IPS-NIHi7 (cell line): ENCODE measurements at regions not wholly inside any gene's neighbourhood (a gene's known extent, or its start where the extent isn't known, plus 50 kb on each side); places are given as distances from the start of the nearest gene placed in this dataset.

ENCODE experiments used
- DNase-seq: peaks from one replicate; pipeline ENCODE4 v3.0.0; 2012; ENCODE audit warnings: mixed read lengths; ENCODE audit errors: extremely low spot score

DNA sequence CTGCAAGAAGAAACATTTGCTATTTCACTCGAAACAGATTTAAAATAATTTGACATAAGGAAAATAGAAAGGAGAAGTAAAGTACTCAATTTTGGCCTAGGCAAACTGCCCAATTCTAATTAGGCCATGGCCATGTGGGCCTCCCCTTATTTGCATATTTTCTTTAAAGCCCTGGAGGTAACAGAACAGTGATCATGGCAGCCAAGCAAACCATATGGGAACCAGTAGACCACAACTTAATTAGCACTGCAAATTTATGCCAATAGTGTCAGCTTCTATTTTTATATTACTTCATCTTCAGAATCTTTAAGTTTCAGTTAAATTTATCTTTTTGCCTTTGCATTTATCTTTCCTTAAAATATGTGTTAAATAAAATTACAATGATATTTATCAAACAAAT lies 63.3 kb upstream of the THSD7A start:
- no peak for DNase-seq

DNA sequence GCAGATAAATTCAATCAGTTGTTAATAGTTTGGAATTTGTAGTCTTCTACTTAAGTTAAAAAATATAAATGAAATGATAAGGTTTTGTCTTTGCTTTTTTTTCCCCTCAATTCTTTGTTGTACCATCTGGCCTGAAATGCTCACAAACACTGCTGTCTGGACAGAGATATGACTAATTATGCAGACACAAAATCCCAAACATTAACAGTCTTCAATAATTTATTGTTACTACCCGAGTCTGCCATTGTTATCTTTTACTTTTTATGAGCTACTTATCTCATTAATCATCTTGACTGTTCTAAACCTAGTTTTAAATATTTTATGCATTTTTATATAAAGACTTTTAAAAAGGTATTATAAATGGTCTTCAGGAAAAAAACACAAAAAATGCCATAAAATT lies 64.7 kb upstream of the THSD7A start:
- DNase-seq: no peak

DNA sequence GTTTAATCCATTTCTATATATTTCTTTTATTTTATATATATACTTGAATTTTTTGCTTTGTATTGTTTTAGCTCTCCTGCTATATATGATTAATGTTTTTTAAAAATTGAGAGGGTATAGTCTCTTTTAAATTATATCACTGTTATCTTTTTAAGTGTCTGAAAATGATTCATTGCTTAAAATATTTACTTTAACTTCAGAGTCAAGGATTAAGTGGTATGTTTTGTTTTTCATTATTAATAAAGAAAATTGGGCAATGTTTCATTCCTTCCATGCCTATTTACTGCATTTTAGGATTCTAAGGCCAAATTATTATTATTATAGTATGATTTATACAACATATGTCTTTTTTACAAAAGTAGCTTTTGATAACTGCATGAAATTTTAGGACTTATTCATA lies 67.2 kb upstream of the THSD7A start:
- DNase-seq: no peak

DNA sequence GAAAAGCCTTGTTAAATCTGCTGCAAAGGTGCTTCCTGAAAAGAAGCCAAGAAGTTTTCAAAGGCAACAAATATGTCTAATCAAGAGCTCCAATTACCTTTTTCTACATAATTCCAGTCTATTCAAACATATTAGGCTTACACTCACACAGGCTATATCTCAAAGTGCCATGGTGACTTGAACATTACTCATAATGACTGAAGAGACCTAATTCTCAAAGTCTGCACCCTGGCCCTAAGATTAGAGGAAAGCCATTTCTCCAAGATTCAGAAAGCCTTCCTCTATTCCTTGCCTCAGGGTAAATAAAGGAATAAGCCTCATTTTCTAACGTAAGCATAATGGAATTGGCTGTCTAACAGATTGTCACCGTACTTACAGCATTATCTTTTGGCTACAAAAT lies 78.3 kb upstream of the THSD7A start:
- DNase-seq: no peak

DNA sequence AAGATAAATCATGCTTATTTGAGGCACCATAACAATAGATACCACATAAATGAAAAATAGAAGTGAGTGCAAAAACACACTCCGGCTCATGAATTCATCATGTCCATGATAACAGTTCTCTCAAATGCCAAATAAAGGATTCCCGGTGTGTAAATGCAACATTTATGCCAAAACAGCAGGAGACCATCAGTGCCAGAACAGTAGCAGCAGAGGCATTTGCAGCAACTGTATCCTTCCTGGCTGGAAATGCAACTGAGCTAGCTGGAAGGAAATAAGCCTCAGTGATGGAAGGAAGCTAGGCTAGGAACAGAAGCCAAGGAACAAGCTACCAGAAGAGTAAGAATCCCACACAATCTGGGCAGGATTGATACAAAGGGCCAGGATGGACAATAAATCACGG lies 79.9 kb upstream of the THSD7A start:
- peak; percentile 11 for DNase-seq

- DNase-seq: no peak
Observed at GRCh38 chr7:11914645-11915044, 82.6 kb upstream of the THSD7A start.

GRCh38 chr7:11923376-11923930 lies 91.5 kb upstream of the THSD7A start:
- DNase-seq: no peak

- DNase-seq: no peak
Observed at GRCh38 chr7:11931307-11931706, 99.3 kb upstream of the THSD7A start.

GRCh38 chr7:11934796-11935195 lies 102.8 kb upstream of the THSD7A start:
- no peak for DNase-seq

DNA sequence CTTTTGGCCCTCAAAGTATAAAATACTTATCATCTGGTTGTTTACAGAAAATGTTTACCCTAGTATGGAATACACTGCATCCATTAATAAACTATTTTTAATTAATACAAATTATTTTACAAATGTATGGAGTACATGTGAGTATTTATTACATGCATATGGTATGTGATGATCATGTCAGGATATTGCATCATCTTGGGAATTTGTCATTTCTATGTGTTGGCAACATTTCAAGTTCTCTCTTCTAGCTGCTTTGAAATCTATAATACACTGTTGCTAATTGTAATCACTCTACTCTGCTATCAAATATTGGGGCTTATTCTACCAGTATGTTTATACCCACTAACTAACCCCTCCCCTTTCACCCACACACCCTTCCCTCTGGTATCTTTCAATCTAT lies 103.9 kb upstream of the THSD7A start:
- DNase-seq: no peak

DNA sequence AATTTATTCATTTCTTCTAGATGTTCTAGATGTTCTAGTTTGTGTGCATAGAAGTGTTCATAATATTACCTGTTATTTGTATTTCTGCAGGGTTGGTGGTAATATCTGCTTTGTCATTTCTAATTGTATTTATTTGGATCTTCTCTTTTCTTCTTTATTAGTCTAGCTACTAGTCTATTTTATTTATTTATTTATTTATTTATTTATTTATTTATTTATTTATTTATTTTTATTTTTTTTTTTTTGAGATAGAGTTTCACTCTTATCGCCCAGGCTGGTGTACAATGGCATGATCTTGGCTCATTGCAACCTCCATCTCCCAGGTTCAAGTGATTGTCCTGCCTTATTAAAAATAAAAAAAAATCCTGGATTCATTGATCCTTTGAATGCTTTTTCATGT lies 114.8 kb upstream of the THSD7A start:
- no peak for DNase-seq

DNA sequence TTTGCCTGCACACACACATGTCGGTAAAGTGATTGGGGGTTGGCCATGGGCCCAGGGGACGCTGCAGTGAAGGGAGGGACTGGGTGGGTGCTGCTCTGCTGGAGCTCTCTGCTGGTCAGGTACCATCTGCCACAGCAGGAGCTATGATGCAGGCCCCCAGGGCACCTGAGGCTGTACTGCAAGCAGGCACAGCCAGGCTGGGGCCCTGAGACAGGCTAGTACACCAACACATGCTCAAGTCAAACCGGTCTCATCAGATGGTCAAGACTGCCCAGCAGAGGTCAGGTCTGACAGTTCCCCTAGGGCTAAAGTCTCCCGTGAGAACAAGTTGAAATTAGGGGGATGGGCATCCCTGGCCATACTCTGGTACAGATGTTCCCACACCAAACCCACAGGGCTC lies 118.3 kb upstream of the THSD7A start:
- DNase-seq: no peak

DNA sequence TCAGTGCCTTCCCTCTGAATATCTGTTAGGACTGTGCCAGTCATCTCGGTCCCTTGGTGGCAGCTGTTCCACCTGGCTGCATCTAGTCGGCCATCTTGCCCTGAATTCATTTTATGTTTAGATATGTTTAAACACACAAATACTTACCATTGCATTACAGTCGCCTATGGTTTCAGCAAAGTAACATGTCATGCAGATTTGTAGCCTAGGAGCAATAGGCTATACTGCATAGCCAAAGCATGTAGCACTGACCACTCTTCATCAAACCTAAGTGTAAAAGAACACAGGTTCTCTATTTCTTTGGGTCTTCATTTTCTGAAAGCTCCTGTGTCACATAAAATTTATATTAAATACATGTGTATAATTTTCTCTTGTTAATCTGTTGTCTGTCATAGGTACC lies 118.9 kb upstream of the THSD7A start:
- no peak for DNase-seq

DNA sequence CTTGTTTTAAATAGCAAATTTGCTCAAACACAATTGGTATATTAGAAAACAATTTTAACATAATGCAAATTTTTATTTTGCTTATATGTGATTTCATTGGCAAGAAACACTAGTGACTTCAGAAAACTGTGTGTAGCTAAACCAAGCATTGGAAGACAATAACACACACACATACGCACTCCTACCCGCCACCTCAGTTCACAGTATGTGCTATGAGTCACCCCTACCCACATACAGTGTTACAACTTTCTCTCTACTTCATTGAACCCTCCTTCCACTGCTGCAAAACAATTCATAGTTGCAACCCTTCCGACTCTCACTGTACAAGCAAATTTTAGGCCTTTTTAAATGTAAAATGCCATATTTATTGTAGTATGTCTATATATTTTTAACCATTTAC lies 119.9 kb upstream of the THSD7A start:
- no peak for DNase-seq

GRCh38 chr7:11952972-11953371 lies 121.0 kb upstream of the THSD7A start:
- no peak for DNase-seq

- no peak for DNase-seq
Observed at GRCh38 chr7:11956991-11957390, 125.0 kb upstream of the THSD7A start.

DNA sequence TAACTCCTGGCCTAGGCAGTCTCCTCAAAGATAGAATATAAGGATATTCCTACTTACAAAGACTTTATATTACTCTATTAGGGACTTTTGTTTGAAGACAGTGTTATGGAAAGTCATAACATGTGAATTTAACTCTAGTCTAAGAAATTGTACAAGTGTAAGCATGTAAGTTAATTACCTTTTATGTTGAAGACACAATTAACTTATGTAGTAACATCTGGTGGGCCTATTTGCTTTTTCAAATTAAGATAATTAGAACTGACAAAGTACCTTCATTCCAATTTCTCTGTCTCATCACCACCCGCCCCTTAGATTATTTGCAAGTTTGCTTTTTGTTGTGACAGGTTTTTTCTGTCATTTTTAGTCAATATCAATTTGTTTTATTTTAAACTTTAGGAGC lies 126.0 kb upstream of the THSD7A start:
- DNase-seq: no peak

GRCh38 chr7:11959121-11959520 lies 127.1 kb upstream of the THSD7A start:
- DNase-seq: no peak

DNA sequence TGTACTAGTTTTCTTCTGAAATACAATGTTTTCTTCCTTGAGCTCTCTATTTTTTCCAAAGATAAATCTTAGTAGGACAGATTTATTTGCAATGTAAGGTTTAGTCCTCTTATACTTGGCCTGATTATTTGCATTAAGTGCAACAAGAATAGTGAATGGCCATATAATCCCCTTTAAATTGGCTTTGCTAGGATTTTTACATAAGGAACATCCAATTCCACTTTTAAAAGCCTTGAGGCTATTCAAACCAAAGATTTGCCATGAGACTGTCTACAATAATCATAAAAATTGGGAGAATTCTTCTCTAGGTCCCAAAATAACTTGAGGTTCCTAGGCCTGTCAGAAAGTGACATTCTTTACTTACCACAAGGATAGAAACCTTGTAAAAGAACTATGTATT lies 128.6 kb upstream of the THSD7A start:
- no peak for DNase-seq

GRCh38 chr7:11969643-11970042 lies 137.6 kb upstream of the THSD7A start:
- DNase-seq: peak; percentile 23

DNA sequence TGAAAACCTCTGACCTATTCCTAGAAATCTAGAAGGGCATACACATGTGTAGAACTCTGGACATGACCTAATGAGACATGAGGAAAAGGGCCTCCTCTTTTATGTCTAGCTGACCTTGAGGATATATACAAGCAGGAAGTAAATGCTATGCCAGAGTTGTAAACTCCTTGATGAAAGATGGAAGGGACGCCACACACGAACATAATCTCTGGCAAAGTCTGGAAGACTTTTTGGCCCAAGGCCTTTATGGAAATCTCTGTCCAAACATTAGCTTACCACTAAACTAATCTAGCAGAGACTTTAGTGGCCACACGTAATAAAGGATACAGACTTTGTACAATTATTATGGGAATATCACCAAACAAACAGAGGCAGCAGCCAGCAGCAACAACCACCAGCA lies 138.1 kb upstream of the THSD7A start:
- DNase-seq: no peak

DNA sequence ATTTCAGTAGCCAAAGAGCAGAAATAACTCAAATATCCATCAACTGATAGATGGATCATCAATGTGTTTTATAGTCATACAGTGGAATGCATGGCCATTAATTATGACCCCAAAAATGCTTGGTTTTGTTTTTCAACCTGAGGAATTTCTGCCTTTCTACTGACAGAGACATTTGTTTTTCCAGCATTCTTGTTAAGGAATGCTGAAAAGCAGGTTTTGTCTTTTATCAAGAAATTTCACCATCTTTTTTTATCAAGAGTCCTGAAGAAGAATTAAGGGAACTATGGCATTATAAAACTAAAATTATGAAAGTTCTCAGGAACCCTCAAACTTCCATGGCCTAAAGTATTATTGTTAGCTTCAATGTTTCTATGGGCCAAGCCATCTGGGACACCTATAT lies 153.4 kb upstream of the THSD7A start:
- no peak for DNase-seq

DNA sequence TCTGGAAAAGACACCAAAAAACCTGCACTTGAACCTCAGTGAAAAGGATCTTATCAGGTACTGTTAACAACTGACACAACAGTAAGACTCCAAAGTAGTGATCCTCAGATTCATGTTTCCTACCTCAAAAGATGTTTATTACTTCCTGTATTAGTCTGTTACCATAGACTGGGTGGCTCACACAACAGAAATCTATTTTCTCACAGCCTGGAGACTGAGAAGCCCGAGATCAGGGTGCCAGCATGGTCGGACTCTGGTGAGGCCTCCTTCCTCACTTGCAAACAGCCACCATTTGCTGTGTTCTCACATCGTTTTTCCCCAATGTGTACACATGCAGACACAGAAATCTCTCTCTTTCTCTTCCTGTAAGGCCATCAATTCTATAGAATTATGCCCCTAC lies 154.0 kb upstream of the THSD7A start:
- no peak for DNase-seq

GRCh38 chr7:11988186-11988585 lies 156.2 kb upstream of the THSD7A start:
- no peak for DNase-seq

GRCh38 chr7:12002428-12002827 lies 170.4 kb upstream of the THSD7A start:
- no peak for DNase-seq
